Iris pigment epithelial cell (primary cell): ENCODE measurements at regions not wholly inside any gene's neighbourhood (a gene's known extent, or its start where the extent isn't known, plus 50 kb on each side); places are given as distances from the start of the nearest gene placed in this dataset.

Experiments used
- DNase-seq: peaks from one replicate; pipeline ENCODE4 v3.0.0-alpha.2; 2011; ENCODE audit warnings: low read depth

- no peak for DNase-seq
Observed at GRCh38 chrX:124829930-124830329, 483.6 kb downstream of the SH2D1A start.

DNA sequence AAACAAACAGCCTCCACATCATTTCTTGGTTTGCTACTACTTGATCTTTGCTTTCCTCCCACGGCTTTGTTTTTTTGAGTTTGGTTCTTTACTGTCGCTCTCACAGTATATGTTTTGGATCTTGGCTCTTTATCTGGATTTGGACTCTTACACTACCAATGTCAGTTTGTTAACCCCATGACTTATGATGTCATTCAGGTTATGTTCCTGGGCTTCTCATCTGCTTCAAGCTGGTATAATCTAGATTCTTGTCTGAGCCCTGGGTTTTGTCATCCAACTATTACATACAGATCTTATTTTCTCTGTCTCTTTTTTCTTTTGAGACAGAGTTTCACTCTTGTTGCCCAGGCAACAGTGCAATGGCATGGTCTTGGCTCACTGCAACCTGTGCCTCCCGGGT, 482.9 kb upstream of the TEX13C start:
- no peak for DNase-seq

- DNase-seq, result no peak
Observed at GRCh38 chrX:124842205-124842604, 477.5 kb upstream of the TEX13C start.

DNA sequence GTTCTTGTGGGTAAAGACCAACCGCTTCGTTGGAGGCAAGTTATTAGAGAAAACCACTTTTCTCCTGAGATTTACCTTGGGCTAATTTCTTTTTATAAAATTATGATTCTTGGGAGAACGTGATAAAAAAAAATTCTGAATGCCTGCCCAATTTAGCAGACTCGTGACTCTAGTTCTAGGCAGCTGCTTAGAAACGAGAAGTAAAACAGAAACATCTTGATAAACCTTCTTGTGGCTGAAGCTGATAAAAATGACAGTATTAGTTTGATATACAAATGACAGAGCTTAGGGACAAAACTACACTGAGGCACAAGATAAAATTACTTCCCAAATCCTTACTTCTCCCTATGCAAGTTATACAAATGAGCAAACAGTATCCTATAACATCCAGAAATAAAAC, 458.9 kb upstream of the TEX13C start:
- DNase-seq, result no peak

GRCh38 chrX:124862301-124862700, 457.4 kb upstream of the TEX13C start:
- DNase-seq, result no peak

GRCh38 chrX:124863303-124863702, 456.4 kb upstream of the TEX13C start:
- DNase-seq, result no peak

DNA sequence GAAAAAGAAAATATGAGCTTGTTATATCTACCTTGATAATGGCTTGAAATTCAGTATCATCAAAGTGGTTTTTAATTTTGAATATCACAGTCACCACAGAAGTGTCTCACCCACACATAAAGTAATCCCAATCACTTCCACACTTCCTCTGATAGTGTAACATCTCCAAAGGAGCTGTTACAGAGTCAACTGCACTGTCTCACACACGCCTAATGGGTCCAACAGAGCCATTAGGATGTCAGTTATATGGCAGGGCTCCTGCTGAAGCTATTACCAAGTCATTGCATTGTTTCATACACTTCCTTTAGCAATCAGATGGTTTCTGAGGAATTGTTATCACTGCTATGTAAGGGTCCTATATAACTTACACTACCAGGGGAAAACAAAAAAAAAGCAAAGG, 432.1 kb upstream of the TEX13C start:
- DNase-seq, result no peak

DNA sequence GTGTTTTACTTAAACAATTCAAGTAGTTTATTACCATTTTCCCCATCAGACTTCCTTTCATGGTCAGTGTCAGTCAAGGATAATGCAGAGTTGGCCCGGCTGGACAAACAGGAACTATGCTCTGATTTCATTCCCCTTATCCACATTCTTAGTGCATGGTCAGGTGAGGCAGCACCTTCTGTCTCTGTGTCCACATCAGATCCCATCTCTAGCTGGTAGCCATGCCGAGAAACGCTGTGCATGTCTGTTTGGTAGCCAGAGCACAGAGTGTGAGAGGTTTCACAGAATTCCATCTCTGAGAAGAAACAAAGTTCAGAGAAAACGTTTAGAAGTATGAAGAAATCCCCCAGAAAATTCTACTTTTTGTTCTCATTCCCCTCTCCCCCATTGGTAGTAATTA, 423.7 kb upstream of the TEX13C start:
- DNase-seq, result no peak

DNA sequence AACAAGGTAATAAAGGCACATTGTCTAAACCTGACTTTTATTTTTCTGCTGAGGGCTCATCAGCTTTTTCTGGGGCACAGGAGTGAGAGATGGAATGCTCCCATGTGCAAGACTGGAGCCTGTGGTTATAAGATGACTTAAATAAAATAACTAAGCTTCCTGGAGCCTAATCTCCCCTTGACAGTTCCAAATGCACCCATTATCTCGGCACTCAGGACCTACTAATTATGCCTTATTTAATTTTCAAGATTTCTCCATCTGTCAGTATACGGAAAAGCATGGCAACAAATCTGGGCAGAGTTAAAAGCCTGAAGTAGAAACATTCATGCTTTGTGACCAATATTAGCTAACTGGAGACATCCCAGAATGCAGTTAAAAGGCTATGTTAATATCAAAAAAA, 416.7 kb upstream of the TEX13C start:
- no peak for DNase-seq

DNA sequence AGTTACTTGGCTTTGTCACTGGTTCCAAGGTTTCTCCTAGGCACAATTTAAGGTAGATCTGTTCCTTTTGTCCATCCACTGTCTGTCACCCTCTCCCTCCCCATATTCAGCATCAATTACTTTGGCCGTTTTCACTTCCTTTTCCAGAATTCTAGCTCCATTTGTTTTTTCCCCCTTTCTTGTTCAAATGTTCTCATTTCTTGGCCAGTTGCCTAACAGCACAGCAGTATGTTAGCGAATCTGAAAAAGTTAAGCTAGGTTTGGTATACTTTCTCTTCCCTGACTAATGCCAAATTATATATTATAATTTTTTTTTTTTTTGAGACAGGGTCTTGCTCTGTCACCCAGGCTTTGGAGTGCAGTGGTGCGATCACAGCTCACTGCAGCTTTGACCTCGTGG, 409.1 kb upstream of the TEX13C start:
- DNase-seq, result no peak

- DNase-seq, result no peak
Observed at GRCh38 chrX:124917011-124917410, 402.7 kb upstream of the TEX13C start.

- no peak for DNase-seq
Observed at GRCh38 chrX:124925681-124926080, 394.0 kb upstream of the TEX13C start.

DNA sequence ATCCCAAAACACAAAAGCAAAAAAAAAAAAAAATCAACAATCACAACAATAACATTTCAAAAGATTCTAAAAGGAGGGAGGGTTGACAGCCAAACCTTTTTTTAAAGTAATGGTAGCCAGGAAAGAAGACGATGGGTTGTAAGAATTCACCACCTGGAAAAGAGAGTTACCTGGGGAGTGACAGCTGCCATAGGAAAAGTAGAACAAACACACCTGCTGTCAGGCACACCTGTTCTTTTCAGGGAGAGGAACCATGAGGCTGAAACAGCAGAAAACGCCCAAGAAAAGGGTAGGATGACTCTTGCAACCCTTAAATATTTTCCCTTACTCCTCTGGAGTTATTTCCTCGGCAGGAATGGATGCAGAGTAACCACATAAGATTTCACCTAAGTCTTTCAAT, 388.4 kb upstream of the TEX13C start:
- no peak for DNase-seq

DNA sequence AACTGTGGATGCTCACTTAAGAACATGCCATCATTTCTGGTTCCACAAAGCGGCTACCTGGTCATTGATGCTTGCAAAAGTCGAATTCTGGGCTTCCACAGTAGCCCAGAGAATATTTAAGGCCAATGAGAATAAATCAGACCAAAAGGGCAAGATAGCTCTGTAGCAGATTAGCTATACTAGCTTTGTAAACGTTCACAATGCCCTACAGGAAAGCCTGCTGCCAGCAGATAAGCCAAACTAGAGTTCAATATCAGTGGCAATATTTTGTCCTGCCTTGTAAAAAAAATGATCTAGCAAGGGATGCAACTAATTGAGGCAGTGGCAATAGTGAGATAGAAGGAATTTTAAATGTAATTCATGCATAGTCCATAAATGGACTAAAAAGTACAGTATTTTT, 387.7 kb upstream of the TEX13C start:
- no peak for DNase-seq

DNA sequence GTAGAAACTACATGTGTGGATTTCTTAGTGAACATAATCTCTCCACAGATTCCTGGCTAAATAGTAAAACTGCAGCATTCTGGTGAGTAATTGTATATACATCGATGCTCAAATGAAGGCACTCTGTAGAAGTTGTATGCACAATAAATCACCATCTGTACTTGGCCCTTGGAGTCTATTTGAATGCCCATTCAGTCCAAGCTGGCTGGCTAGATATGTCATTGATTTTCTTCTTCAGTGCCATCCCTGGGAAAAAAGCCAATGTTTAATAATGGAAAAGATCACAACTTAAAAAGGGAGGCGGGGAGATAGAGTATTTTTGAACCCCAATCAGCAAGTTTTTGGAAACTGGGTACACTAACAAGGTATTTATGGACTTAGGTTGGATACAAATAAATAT, 381.0 kb upstream of the TEX13C start:
- no peak for DNase-seq

DNA sequence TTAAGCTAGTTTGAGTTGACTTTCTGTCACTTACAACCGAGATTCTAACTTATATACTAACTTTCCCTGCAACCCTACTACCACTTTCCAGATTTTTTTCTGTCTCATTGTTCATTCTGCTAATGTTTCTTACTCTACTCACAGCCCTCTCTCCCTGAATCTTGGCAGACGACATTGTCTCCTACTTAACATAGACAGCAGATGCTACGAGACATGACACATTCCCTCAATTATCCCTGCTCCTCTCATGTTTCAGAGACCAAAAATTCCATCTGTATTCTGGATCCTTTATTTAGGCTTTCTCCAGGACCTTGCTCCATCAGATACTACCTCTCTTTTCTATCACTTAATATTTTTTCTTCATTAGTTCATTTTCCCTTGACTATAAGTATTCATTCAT, 379.1 kb upstream of the TEX13C start:
- DNase-seq, result no peak

GRCh38 chrX:124954402-124954801, 365.3 kb upstream of the TEX13C start:
- DNase-seq, result no peak

GRCh38 chrX:124960454-124960853, 359.2 kb upstream of the TEX13C start:
- DNase-seq, result no peak

GRCh38 chrX:124963717-124964116, 356.0 kb upstream of the TEX13C start, which contains the start of gene TENM1:
Gene TENM1, minus strand, starts transcription at chrX:124963817.
- no peak for DNase-seq

- DNase-seq, result no peak
Observed at GRCh38 chrX:124975456-124975855, 344.2 kb upstream of the TEX13C start.

- DNase-seq, result no peak
Observed at GRCh38 chrX:124981420-124981819, 338.3 kb upstream of the TEX13C start.

GRCh38 chrX:124984140-124984813, 335.4 kb upstream of the TEX13C start:
- DNase-seq, result no peak

DNA sequence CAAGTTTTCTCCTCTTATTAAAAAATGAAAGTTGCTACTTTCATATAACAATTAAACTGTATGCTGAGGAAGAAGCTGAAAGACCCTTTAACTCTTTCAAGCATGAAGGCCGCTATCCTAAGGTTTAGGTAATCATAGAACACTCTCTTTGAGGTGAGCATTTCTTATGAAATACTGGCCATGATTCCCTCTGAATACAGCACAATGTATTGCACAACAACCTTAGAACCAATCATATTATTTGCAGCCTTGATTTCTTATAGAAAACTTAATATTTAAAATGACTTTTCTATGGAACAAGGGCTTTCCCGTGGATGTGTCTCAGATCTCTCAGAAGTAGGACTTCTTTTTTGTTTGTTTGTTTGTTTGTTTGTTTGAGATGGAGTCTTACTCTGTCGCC, 333.4 kb upstream of the TEX13C start:
- DNase-seq, result no peak

- DNase-seq, result no peak
Observed at GRCh38 chrX:124993735-124994134, 325.9 kb upstream of the TEX13C start.

GRCh38 chrX:124994404-124994803, 325.3 kb upstream of the TEX13C start:
- DNase-seq, result no peak
